Right ventricle myocardium inferior (tissue), 1 donor: ENCODE measurements at regions not wholly inside any gene's neighbourhood (a gene's known extent, or its start where the extent isn't known, plus 50 kb on each side); places are given as distances from the start of the nearest gene placed in this dataset.
A peak's percentile ranks its signal among the peaks of the same experiment; 100 is the strongest.

Experiments
- ATAC-seq: fragments of 200-7000 bp; cut with Tn5 transposase; one replicate; pipeline ENCODE4 v1.9.1; 2020; ENCODE audit warnings: mild to moderate bottlenecking, moderate library complexity
- DNase-seq: peaks from one replicate; pipeline ENCODE4 v3.0.0; 2021; ENCODE audit errors: missing footprints
- intact Hi-C: fragments of 100-400 bp; cut with DNase I; formaldehyde crosslinking; loops from one replicate; pipeline ENCODE4 v1.11.0; 2022
- donor health status: DM: no; HTN: yes; CAD: no; lungs with severe emphysema.

DNA sequence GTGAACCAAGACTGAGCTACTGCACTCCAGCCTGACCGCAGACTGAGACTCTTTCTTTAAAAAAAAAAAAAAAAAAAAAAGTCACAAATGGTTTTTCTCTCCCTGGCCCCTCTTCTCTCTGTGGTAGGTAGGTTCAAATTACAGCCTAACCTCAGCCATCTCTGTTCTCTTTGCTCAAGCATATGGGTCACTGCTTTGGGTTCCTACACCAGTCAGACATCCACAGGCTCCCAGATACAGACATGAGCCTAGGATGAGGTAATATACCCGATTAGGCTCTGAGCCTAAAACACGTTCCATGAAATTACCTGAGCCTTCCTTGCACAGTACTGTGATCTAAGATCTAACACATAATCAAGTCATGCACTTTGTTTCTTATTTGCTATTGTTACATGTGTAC, 90.5 kb upstream of the JAK1 start:
- intact Hi-C loops, result no loop called here
- DNase-seq (no peak), ATAC-seq (peak; percentile 36)

DNA sequence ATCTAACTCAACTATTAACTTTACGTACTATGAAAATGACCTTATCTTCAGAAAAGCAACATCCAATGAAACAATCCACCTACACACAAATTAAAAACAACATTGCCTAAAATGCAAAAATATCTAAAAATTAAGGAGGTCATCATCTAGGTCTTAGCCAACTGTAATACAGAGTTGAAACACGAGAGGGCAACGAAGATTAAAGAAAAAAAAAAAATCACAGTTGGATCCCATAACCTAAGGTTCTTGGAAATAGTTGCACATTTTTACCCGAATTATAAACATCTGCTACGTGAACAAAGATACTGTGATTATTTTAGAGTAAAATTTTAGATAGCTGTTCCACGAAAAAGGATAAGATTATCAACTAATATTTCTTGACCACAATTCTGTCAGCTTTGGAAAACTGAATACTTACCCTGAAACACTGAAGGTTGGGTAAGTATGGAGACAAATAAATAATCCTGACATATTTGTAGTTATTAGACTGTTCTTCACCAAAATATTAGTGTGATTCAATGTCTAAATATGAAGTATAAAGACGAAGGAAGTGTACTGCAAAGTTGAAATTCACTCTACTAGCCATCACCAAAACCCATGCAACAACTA, 88.0 kb upstream of the AK4 start:
- ATAC-seq (peak; percentile 43), DNase-seq (no peak)
- intact Hi-C loops, result loop anchor here (2.0 to 10.0 kb wide), 4 partner anchors 151 to 625 kb away; partner anchors contain the start of gene RAVER2

DNA sequence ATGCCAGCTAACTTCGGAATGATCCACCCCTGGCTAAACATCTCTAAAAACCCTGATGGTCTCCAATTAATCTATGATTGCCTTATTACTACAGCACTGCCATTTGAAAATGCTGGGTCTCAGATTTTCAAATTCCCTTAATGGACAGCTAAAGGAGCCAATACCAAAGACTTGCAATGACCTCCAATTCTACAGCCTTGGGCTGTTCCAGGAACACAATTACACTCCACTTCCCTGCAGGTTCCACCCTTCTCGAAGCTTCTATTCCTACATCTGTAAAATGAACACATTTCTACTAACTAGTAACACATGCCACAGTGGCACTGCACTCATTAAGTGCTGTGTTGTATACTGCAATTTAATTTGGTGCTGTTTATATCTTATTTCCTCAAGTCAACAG, 85.7 kb upstream of the AK4 start:
- DNase-seq (no peak), ATAC-seq (no peak)
- intact Hi-C loops, result loop anchor here (10.0 kb wide), 3 partner anchors 318 to 622 kb away; partner anchors contain the start of gene RAVER2

DNA sequence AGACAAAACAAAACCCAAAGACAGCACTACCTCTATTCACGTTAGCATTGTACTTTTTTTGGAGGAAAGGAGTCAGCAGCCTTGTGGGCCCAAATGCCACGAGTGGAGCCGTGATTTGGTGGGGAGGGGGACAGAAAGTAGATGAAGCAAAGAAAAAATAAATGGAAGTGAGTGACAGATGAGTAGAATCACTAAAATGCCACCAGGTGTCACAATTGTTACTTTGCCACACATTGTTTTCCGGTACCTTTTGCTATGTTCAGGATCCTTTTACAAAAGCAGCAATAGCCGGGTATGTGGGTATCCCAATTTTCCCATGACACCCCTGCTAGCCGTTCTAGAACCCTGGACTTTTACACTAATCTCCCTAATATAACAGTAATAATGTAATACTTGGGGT, 85.0 kb upstream of the AK4 start:
- intact Hi-C loops, result loop anchor here (10.0 kb wide), 3 partner anchors 318 to 622 kb away; partner anchors contain the start of gene RAVER2
- no peak for ATAC-seq

DNA sequence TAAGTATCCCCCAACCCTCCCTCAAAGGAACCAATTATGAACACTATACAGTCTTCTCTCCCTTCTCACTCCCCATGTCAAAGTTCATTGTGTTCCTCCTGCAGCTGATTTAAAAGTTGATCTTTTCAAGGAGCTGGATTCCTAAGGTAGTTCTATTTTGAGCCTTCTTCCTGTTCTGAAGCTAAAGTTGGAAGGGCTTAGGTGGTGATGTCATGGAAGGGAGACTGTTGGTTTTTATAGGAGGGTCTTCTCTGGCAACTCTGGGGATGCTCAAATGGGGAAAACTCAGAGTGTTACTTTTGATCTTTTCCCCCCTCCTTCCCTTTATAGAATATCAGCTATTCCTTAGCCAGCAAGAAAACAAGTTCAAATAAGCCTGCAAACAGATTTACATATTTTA, 83.0 kb upstream of the AK4 start:
- no peak for DNase-seq
- intact Hi-C loops, result loop anchor here (5.0 to 10.0 kb wide), 4 partner anchors 203 to 620 kb away; partner anchors contain the start of gene RAVER2
- no peak for ATAC-seq

More for the DNA sequence above, 85.0 kb upstream of the AK4 start:
- no peak for DNase-seq

GRCh38 chr1:65065524-65066418, 82.2 kb upstream of the AK4 start:
- no peak for DNase-seq

GRCh38 chr1:65066419-65066765, 81.6 kb upstream of the AK4 start:
- no peak for DNase-seq
- ATAC-seq, result peak; percentile 11
- intact Hi-C loops, result loop anchor here (2.0 to 10.0 kb wide), 8 partner anchors 66 to 618 kb away; partner anchors contain the start of genes JAK1, LEPR, LEPROT and RAVER2

More at GRCh38 chr1:65065524-65066418, 82.2 kb upstream of the AK4 start:
- intact Hi-C loops, result loop anchor here (2.0 to 10.0 kb wide), 8 partner anchors 65 to 619 kb away; partner anchors contain the start of genes JAK1, LEPR, LEPROT and RAVER2
- no peak for ATAC-seq

DNA sequence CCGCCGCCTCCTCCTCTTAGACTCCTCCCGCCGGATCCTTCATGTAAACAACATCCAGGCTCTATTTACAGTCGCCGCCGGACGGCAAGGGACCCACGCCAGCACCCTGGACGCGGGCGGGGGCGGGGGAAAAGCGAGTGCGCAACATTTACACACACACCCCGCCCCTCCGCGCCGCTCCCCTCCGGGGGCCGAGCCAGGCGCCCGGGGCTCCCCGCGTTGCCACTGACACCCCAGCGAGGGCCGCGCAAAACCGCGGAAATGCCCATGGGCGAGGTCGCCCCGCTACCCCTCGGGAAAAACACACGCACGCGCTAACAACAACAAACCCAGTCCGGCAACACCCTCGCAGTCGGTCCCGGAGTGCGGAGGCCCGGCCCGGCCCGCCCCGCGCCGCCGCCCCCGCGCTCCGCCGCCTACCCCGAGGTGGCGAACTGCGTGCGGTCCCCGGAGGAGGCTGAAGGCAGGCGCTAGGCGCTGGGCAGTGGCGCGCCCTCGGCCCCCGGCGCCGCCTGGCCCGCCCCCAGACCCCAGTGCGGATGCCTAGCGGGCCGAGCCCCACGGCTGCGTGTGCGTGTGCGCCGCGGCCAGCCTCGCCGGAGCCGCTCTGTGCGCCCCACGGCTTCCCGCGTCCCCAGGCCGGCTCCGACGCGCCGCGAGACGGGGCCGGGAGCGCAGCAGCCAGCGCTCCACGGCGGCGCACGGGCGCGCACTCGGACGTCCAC, 81.1 kb upstream of the AK4 start:
- intact Hi-C loops, result loop anchor here (2.0 to 10.0 kb wide), 8 partner anchors 66 to 618 kb away; partner anchors contain the start of genes JAK1, LEPR, LEPROT and RAVER2
- peak; percentile 98 for DNase-seq

GRCh38 chr1:65067491-65068201, 80.4 kb upstream of the AK4 start:
- peak; percentile 89 for DNase-seq
- intact Hi-C loops, result loop anchor here (2.0 to 10.0 kb wide), 9 partner anchors 67 to 617 kb away; partner anchors contain the start of genes JAK1, LEPR, LEPROT and RAVER2
- peak; percentile 48 for ATAC-seq

More for the DNA sequence above, 81.1 kb upstream of the AK4 start:
- ATAC-seq, result peak; percentile 90

DNA sequence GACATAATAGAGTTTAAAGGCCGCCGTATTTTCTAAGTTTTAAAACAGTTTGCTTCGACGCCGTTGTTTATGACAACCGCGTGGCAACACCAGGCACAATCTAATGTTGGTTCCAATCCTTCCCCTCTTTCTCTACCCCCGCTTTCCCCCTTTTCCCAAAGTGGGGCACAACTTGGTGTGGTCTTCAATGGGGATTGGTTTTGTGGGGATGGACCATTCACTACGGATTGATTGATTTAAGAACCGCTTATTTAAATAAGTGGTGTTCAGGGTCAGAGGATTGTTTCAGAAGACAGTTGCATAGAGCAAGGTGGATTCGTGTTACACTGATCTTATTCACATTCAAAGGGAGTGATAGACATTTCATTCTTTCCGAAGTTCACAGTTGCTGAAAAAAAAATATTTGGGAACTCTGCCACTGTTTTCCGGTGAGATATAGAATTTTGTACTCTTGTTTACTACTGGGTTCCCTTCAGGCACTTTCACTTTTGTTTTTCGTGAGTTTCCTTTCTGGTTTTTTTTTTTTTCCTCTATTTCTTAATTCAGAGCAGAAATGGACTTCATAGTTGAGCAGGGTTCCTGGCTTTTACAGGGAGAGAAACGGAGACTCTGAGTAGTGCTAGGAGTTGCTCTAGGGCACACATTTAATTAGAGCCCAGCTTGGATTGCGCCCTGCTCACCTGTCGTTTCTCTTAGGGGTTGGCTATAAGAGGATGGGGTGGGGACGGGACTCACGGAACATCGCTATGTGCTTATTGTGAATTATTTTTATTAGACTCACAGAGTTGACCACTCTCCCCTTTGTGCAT, 79.6 kb upstream of the AK4 start:
- ATAC-seq (no peak), DNase-seq (no peak)
- intact Hi-C loops, result loop anchor here (2.0 to 10.0 kb wide), 5 partner anchors 78 to 616 kb away; partner anchors contain the start of gene RAVER2

GRCh38 chr1:65069011-65069565, 78.9 kb upstream of the AK4 start:
- no peak for DNase-seq

DNA sequence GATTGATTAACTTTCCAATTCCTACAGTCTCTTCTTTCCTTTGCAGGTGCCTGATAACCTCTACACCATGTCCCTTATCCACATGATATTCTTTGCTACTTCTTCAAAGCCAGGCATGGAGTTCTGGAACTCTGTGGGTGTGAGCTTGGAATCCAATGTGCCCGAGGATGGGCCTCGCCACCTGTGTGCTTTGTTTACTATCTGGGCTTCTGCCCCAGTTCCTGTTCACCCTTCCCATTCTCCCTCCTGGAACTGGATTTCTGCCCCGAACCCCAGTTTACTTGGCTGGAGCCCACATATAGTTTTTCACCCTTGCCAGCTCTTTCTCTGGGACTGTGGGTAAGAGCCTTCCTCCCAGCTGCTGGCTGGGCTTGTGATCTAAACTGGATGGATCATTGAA, 75.2 kb upstream of the AK4 start:
- ATAC-seq (no peak), DNase-seq (no peak)
- intact Hi-C loops, result no loop called here

More at GRCh38 chr1:65069011-65069565, 78.9 kb upstream of the AK4 start:
- intact Hi-C loops, result loop anchor here (2.0 to 10.0 kb wide), 5 partner anchors 78 to 616 kb away; partner anchors contain the start of gene RAVER2
- no peak for ATAC-seq

DNA sequence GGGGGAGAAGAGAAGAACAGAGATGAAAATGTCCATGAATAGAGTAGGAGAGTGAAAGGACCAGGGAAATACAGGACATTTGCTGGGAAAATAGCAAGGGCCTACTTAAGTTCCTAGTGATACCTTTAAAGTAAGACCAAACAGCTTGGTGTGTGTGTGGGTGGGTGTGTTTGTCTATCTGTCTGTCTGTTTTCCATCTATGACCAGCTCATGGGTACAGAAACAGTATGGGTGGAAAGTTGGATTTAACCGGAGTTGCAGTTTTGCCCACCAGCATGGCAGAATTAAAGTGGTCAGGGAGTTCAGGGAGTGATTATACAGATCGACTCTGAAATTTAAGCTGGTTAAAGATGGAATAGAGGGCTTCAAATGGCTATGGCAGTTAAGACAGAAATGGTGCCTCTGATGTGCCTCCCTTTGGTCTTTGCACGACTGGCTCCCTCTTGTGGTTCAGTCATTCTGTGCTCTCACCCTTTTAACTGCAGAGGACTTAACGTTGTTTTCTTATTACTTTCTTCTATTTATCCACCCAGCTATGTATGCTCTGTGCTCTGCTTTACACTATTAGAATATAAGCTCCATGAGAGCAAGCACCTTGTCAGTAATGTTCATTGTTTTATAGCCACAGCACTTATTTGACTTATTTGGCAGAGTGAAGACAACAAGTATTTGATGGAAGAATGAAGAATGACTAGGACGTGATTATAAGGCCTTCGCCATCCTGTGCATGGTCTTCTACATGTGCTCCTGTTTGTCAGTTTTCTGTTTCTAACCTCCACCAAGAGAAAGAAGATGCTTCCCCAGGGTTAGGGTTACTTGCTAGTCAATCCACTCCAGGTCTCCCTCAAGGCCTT, 72.7 kb upstream of the AK4 start:
- peak; percentile 83 for ATAC-seq
- no peak for DNase-seq
- intact Hi-C loops, result no loop called here

DNA sequence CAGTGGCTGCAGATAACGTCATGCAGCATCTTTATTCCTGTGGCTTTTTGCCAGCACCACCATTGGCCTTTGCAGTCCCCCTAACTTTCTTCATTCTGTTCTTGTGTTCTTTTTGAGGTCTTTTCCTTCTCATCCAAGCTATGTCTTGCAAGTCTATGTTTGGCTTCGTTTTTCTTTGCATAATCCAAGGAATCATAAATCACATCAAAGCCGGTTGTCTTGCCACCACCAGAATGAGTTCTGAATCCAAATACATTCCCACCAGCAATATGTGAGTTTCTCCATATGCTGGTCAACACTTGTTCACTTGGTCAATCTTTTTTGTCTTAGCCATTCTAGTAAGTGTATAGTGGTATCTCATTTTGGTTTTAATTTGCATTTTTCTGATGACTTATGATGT, 70.6 kb upstream of the AK4 start:
- intact Hi-C loops, result no loop called here
- DNase-seq (no peak), ATAC-seq (no peak)

DNA sequence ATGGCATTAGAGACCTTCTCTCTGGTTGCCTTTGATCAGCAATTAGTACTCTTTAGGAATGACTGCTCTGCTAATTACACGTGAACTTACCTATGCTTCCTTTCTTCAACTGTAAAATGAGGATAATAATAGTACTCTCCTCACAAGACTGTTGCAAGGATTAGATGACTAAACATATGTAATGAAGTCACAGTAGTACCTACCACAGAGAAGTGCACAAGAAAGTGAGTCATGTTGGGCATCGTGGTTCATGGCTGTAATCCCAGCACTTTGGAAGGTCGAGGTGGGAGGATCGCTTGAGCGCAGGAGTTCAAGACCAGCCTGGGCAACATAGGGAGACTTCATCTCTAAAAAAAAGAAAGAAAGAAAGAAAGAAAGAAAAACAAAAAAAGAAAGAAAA, 68.1 kb upstream of the AK4 start:
- ATAC-seq (no peak), DNase-seq (no peak)
- intact Hi-C loops, result no loop called here

- DNase-seq (no peak), ATAC-seq (no peak)
- intact Hi-C loops, result no loop called here
These were observed 65.5 kb upstream of the AK4 start for GRCh38 chr1:65082346-65083040.
